ENCODE measurements at regions not wholly inside any gene's neighbourhood (a gene's known extent, or its start where the extent isn't known, plus 50 kb on each side); places are given as distances from the start of the nearest gene placed in this dataset.
"Not testable (repeated sequence)": the region's sequence is repeated elsewhere in the genome, so short reads cannot be mapped to it uniquely, and the experiment has no call there.

DNA sequence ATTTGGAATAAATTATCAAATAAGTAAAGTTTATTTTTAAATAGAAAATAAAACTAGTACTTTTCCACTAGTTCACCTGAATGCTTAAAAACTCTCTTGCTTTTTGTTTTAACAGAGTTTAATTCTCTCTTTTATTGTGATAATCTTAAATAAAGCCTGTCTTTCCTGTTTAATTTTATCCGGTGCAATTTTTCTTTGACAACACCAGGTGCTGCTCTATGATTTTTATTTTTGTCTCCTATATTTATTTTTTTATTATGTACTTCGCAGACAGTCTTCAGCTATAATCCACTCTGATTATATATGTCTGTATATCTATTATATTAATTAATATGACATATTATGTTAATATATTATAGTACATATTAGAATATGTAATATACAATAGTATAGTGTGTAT, 1293.0 kb upstream of the EPHA6 start:
- H3K4me3 ChIP-seq (ENCODE audit: low read depth, low read length) = no peak overlapping the region
- TF ChIP-seq, protein P1, sequence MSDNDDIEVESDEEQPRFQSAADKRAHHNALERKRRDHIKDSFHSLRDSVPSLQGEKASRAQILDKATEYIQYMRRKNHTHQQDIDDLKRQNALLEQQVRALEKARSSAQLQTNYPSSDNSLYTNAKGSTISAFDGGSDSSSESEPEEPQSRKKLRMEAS (IDR thresholded peaks at IDR 0.05; ENCODE audit: low read depth, low read length) = no peak
- TF ChIP-seq, protein P2, sequence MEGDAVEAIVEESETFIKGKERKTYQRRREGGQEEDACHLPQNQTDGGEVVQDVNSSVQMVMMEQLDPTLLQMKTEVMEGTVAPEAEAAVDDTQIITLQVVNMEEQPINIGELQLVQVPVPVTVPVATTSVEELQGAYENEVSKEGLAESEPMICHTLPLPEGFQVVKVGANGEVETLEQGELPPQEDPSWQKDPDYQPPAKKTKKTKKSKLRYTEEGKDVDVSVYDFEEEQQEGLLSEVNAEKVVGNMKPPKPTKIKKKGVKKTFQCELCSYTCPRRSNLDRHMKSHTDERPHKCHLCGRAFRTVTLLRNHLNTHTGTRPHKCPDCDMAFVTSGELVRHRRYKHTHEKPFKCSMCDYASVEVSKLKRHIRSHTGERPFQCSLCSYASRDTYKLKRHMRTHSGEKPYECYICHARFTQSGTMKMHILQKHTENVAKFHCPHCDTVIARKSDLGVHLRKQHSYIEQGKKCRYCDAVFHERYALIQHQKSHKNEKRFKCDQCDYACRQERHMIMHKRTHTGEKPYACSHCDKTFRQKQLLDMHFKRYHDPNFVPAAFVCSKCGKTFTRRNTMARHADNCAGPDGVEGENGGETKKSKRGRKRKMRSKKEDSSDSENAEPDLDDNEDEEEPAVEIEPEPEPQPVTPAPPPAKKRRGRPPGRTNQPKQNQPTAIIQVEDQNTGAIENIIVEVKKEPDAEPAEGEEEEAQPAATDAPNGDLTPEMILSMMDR (IDR thresholded peaks at IDR 0.05; ENCODE audit: low read depth, low read length) = no peak
- TF ChIP-seq MYC (IDR thresholded peaks at IDR 0.05; ENCODE audit: low read depth, low read length) = no peak
- TF ChIP-seq POLR2A (IDR thresholded peaks at IDR 0.05; ENCODE audit: extremely low read depth, insufficient read length) = no peak
- no peak for DNase-seq (ENCODE audit: low read depth)

DNA sequence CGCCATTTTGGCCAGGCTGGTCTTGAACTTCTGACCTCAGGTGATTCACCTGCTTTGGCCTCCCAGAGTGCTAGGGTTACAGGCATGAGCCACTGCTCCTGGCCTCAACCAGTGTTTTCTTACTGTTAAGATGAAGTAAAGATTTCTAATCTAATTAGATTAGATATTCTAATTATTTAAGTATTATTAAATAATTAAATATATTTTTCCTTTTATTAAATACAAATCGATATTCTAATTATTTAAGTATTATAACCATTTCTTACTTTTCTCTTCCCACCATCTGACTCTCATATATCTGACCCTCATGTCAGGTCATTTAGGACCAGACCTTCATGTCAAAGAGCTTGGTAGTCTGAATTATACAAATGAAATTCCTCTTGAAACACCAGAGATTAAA, 1291.9 kb upstream of the EPHA6 start:
- no peak overlapping the region for H3K4me3 ChIP-seq (ENCODE audit: low read depth, low read length)
- TF ChIP-seq, protein P2 (IDR thresholded peaks at IDR 0.05; ENCODE audit: low read depth, low read length) = no peak
- TF ChIP-seq MYC (IDR thresholded peaks at IDR 0.05; ENCODE audit: low read depth, low read length) (no peak), POLR2A (IDR thresholded peaks at IDR 0.05; ENCODE audit: extremely low read depth, insufficient read length) (no peak)
- TF ChIP-seq, protein P1 (IDR thresholded peaks at IDR 0.05; ENCODE audit: low read depth, low read length) = no peak
- no peak for DNase-seq (ENCODE audit: low read depth)

DNA sequence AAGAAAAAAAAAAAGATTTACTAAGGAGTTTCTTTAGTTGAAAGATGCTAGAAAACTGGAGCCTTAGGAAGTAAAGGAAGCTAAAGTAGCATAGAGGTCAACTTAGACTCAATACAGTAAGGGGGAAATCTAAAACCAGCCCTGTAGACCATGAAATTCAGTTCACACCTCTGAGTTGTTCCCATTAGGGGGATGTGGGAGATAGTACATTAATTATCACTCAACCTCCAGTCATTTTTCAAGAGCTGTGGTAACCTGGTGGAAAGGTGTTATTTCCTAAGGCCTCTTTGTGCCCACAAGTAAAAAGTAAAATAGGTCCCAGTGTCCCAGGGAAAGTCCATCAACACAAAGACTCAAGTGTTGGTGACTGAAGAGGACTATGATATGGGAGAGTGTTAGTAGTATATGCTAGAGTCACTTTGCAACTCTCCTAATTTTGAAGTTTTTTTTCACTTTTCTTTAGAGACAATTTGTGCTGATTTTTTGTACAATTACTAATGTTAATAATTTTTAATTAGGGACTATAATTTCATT, 1274.4 kb upstream of the EPHA6 start:
- DNase-seq (ENCODE audit: low read depth) = no peak
- no peak overlapping the region for H3K4me3 ChIP-seq (ENCODE audit: low read depth, low read length)
- TF ChIP-seq, protein P2 (IDR thresholded peaks at IDR 0.05; ENCODE audit: low read depth, low read length) = no peak
- TF ChIP-seq POLR2A (IDR thresholded peaks at IDR 0.05; ENCODE audit: extremely low read depth, insufficient read length) = no peak

DNA sequence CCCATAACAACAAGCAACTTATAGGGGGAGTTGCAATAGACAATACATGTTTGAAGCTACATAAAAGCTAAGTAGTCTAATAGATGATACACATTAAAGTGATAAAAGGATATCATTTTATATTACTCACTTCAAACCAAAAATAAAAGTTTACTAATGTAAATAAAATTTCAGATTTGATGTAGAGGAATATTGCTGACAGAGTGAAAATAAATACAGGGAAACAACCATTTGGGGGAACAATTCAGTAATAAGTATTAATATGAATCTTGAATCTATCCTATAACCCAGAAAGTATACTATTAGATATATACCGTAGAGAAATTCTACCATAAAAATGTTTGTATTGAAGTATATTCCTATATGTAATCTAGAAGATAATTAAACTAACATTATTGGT, 1248.9 kb upstream of the EPHA6 start:
- no peak for DNase-seq (ENCODE audit: low read depth)
- TF ChIP-seq, protein P1 (IDR thresholded peaks at IDR 0.05; ENCODE audit: low read depth, low read length) = no peak
- no peak for TF ChIP-seq MYC (IDR thresholded peaks at IDR 0.05; ENCODE audit: low read depth, low read length)
- no peak for TF ChIP-seq POLR2A (IDR thresholded peaks at IDR 0.05; ENCODE audit: extremely low read depth, insufficient read length)
- TF ChIP-seq, protein P2 (IDR thresholded peaks at IDR 0.05; ENCODE audit: low read depth, low read length) = no peak
- H3K4me3 ChIP-seq (ENCODE audit: low read depth, low read length) = no peak overlapping the region

DNA sequence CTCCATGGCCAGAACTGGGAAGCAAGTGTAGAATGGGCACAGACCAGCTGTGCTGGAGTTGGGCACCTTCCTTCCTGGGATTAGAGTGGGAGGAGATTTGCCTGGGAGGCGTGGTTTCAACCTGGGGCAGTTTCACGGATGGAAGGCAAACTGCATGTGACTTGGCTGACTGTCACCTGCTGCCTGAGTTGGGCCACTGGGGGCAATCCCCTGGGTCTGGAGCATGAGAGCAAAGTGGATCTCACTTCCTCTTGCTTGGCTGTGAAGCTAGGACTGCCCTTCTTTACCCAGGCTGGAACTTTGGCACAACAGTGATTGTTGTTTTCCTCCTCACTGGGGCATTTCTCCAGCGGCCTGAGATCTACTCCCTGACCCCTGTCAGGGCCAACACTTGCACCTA, 1247.0 kb upstream of the EPHA6 start:
- TF ChIP-seq POLR2A (IDR thresholded peaks at IDR 0.05; ENCODE audit: extremely low read depth, insufficient read length) (no peak), MYC (IDR thresholded peaks at IDR 0.05; ENCODE audit: low read depth, low read length) (no peak)
- TF ChIP-seq, protein P1 (IDR thresholded peaks at IDR 0.05; ENCODE audit: low read depth, low read length) = no peak
- TF ChIP-seq, protein P2 (IDR thresholded peaks at IDR 0.05; ENCODE audit: low read depth, low read length) = no peak
- no peak overlapping the region for H3K4me3 ChIP-seq (ENCODE audit: low read depth, low read length)
- DNase-seq (ENCODE audit: low read depth) = no peak

DNA sequence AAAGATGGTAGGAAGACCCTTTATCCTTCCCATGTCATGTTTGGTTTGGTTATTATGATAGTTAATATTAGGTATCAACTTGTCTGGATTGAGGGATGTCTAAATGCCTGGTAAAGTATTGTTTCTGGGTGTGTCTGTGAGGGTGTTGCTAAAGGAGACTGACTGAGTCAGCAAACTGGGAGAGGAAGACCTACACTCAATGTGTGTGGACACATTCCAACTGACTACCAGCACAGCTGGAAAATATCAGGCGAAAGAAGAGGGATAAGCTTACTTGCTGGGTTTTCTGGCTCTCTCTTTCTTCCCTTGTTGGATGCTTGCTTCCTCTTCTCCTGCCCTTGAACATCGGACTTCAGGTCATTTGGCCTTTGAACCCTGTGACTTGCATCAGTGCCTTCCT, 1227.6 kb upstream of the EPHA6 start:
- no peak overlapping the region for H3K4me3 ChIP-seq (ENCODE audit: low read depth, low read length)
- TF ChIP-seq MYC (IDR thresholded peaks at IDR 0.05; ENCODE audit: low read depth, low read length) = no peak
- TF ChIP-seq, protein P2 (IDR thresholded peaks at IDR 0.05; ENCODE audit: low read depth, low read length) = no peak
- TF ChIP-seq, protein P1 (IDR thresholded peaks at IDR 0.05; ENCODE audit: low read depth, low read length) = no peak
- TF ChIP-seq POLR2A (IDR thresholded peaks at IDR 0.05; ENCODE audit: extremely low read depth, insufficient read length) = no peak
- DNase-seq (ENCODE audit: low read depth) = no peak

DNA sequence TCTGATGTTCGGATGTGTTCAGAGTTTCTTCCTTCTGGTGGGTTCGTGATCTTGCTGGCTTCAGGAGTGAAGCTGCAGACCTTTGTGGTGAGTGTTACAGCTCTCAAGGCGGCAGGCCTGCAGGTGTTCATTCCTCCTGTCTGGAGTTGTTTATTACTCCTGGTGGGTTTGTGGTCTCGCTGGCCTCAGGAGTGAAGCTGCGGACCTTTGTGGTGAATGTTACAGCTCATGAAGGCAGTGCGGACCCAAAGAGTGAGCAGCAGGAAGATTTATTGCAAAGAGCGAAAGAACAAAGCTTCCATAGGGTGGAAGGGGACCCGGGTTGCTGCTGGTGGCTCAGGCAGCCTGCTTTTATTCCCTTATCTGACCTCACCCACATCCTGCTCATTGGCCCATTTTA, 1226.8 kb upstream of the EPHA6 start:
- DNase-seq (ENCODE audit: low read depth); H3K4me3 ChIP-seq (ENCODE audit: low read depth, low read length): not testable (repeated sequence)
